Testis (tissue), 2 donors: ENCODE measurements at regions not wholly inside any gene's neighbourhood (a gene's known extent, or its start where the extent isn't known, plus 50 kb on each side); places are given as distances from the start of the nearest gene placed in this dataset.

Experiments used
- POLR2A ChIP-seq: fragments of 450-650 bp; IDR thresholded peaks from one replicate; pipeline ENCODE4 v1.6.1; 2017; ENCODE audit warnings: antibody characterized with exemption, mild to moderate bottlenecking, moderate library complexity
- TF ChIP-seq, protein P1 (sequence below), 3 experiments: fragments of 450-650 bp in 2 of 3; fragments of 200-600 bp in 1 of 3; sonication (generic) in 1 of 3; IDR thresholded peaks; one replicate each; pipeline ENCODE4 v1.5.1; 2016 to 2019; ENCODE audit warnings: antibody characterized with exemption in 3 of 3, mild to moderate bottlenecking in 2 of 3, moderate library complexity in 1 of 3

DNA sequence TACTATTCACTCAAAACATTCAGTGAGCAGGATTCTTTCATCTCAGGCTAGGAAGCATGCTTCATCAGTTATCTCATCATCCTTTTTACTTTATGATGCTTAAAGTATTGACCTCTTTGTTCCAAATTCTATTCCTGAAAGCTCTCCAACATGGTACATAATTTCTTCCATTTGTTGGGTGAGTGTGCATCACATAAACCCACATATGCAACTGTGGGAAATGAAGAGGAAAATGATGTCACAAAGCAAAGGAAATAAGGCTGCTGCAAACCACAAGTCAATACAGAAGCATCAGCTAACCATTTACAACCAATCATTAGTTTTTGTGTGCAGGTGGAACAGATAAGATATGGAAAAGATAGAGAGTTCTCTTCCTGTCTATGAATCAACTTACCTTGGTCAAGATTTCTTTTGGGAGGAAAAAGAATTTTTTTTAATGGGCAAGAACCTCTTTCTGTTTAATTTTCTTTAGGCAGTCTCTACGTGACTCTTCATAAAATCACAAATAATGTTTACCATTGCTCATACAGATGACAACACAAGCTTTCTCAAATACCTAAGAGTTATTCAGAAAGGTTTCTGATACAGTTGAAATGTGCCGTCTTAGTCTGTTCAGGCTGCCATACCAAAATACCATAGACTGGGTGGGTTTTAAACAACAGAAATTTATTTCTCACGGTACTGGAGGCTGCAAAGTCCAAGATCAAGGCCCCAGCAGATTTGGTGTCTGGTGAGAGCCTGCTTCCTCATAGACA, 259.9 kb downstream of the ADGRG6 start:
- TF ChIP-seq, protein P1, sequence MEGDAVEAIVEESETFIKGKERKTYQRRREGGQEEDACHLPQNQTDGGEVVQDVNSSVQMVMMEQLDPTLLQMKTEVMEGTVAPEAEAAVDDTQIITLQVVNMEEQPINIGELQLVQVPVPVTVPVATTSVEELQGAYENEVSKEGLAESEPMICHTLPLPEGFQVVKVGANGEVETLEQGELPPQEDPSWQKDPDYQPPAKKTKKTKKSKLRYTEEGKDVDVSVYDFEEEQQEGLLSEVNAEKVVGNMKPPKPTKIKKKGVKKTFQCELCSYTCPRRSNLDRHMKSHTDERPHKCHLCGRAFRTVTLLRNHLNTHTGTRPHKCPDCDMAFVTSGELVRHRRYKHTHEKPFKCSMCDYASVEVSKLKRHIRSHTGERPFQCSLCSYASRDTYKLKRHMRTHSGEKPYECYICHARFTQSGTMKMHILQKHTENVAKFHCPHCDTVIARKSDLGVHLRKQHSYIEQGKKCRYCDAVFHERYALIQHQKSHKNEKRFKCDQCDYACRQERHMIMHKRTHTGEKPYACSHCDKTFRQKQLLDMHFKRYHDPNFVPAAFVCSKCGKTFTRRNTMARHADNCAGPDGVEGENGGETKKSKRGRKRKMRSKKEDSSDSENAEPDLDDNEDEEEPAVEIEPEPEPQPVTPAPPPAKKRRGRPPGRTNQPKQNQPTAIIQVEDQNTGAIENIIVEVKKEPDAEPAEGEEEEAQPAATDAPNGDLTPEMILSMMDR (IDR thresholded peaks at IDR 0.05): no peak
- TF ChIP-seq POLR2A: no peak
